ENCODE measurements at regions not wholly inside any gene's neighbourhood (a gene's known extent, or its start where the extent isn't known, plus 50 kb on each side); places are given as distances from the start of the nearest gene placed in this dataset.

DNA sequence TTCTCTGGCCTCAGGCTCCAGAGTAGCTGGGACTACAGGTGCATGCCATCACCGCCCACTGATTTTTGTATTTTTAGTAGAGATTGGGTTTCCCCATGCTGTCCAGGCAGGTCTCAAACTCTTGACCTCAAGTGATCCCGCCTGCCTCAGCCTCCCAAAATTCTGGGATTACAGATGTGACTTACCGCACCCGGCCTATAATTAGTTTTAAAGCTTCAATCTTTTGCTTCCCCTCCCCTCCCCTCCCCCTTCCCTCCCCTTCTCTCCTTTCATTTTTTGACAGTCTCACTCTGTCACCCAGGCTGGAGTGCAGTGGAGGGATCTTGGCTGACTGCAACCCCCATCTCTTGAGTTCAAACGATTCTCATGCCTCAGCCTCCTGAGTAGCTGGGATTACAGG, 433.3 kb upstream of the EDIL3 start:
- no peak for DNase-seq (ENCODE audit: low spot score)
- no peaks in the 10 kb centered on the region for H3K27me3 Mint-ChIP-seq
- no peak overlapping the region for H3K27ac Mint-ChIP-seq
- no peak overlapping the region for H3K4me3 Mint-ChIP-seq
- H3K9me3 Mint-ChIP-seq, result peaks cover 11% of the 10 kb centered on the region
- no peak for ATAC-seq
- H3K4me1 Mint-ChIP-seq (ENCODE audit: low read depth in 2 of 2), result no peaks in the 10 kb centered on the region
- no peaks in the 10 kb centered on the region for H3K36me3 Mint-ChIP-seq

DNA sequence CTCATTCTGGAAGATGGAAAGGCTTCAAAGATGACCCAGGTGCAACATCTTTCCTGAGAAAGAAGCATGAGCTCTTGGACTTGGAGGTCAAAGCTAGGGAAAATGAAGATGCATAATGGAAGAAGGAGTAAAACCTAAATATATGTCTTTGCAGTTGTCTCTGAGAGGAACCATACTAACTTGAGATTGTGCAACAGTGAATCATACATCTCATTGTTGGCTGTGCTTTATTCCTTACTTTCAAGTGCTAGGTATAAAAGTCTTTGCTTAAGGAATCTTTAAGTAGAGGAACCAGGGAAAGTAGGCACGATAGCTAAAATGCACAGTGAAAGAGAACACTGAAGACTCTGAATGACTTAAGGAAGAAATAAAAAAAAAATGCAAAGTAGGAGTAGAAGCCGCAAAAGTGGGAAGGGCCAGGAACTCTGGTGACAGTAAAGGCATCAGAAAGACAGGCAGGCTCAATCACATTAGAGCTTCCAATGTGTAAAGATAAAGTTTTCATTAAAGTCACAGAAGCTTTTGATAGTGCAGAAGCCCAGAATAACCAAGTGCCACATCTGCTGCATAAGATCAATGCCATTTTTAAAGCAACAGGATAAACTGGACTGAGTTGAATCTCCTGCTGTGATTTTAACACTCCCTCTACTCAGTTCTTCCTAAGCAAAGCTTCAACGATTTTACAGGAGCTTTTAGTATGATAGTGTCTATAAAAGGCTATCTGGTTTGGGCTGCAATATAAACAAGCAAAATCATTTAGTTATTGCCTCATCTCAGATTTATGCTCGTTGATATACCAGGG, 432.3 kb upstream of the EDIL3 start:
- Mint-ChIP-seq H3K4me3 (no peak overlapping the region), H3K36me3 (peaks cover 2% of the 10 kb centered on the region), H3K9me3 (peaks cover 8% of the 10 kb centered on the region), H3K4me1 (ENCODE audit: low read depth in 2 of 2) (no peaks in the 10 kb centered on the region), H3K27ac (no peak overlapping the region), H3K27me3 (no peaks in the 10 kb centered on the region)
- DNase-seq (ENCODE audit: low spot score) (no peak), ATAC-seq (no peak)

DNA sequence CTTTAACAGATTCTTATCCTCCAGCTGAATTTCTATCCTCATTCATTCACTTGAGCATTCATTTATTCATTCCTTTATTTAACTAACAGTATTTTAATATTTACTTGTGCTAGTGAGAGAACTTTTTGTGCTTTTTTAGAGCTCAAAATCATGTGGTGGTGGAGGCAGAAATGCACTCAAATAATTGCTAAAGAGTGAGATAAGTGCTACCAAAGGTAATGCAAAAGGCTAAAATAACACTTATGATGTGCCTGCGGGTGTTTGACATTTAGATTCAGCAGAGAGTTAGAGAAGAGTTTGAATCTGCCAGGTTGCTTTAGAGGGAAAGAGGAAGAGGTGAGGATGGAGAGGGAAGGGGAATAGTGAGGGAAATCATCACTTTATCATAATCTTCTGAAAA, 431.5 kb upstream of the EDIL3 start:
- no peak overlapping the region for H3K4me3 Mint-ChIP-seq
- H3K4me1 Mint-ChIP-seq (ENCODE audit: low read depth in 2 of 2), result no peaks in the 10 kb centered on the region
- no peak overlapping the region for H3K27ac Mint-ChIP-seq
- H3K27me3 Mint-ChIP-seq, result no peaks in the 10 kb centered on the region
- no peak for DNase-seq (ENCODE audit: low spot score)
- H3K9me3 Mint-ChIP-seq, result peaks cover 8% of the 10 kb centered on the region
- ATAC-seq, result no peak
- H3K36me3 Mint-ChIP-seq, result peaks cover 7% of the 10 kb centered on the region

DNA sequence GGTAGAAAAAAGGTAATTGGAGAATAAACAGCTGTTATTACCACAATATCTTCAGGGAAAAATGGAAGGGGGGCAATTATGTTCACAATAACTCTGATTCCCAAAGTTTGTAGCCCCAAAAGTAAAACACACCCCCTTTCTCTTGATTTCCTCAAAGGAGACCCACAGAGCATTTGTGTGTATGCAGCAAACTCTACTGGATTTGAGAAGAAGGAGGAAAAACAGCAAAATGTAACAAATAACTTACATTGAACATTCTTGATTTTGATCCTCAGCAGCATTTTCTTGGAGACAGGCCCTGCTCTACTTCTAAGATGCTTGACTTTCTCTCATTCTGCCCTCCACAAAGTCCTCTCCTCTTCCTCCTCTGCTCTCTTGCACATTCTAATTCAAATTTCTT, 420.8 kb upstream of the EDIL3 start:
- Mint-ChIP-seq H3K27me3 (no peaks in the 10 kb centered on the region), H3K9me3 (peaks cover 13% of the 10 kb centered on the region), H3K36me3 (no peaks in the 10 kb centered on the region), H3K4me3 (no peak overlapping the region), H3K4me1 (ENCODE audit: low read depth in 2 of 2) (no peaks in the 10 kb centered on the region), H3K27ac (no peak overlapping the region)
- ATAC-seq (no peak), DNase-seq (ENCODE audit: low spot score) (no peak)

DNA sequence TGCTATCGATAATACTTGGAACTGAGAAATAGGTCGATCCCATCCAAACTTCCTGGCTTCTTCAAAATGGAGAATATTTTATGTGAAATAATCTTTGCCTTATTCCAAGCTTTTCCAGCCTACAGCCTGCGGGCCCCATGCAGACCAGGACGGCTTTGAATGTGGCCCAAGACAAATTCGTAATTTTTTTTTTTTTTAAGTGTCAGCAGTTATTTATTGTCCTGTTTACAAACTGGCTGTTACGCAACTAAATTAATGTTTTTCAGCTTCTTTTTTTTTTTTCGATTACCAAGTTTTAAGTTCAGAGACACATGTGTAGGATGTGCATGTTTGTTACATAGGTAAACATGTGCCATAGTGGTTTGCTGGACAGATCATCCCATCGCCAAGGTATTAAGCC, 411.7 kb upstream of the EDIL3 start:
- ATAC-seq (no peak), DNase-seq (ENCODE audit: low spot score) (no peak)
- no peak overlapping the region for H3K4me3 Mint-ChIP-seq
- no peak overlapping the region for H3K27ac Mint-ChIP-seq
- no peaks in the 10 kb centered on the region for H3K36me3 Mint-ChIP-seq
- H3K27me3 Mint-ChIP-seq, result no peaks in the 10 kb centered on the region
- H3K4me1 Mint-ChIP-seq (ENCODE audit: low read depth in 2 of 2), result no peaks in the 10 kb centered on the region
- H3K9me3 Mint-ChIP-seq, result peaks cover 4% of the 10 kb centered on the region

DNA sequence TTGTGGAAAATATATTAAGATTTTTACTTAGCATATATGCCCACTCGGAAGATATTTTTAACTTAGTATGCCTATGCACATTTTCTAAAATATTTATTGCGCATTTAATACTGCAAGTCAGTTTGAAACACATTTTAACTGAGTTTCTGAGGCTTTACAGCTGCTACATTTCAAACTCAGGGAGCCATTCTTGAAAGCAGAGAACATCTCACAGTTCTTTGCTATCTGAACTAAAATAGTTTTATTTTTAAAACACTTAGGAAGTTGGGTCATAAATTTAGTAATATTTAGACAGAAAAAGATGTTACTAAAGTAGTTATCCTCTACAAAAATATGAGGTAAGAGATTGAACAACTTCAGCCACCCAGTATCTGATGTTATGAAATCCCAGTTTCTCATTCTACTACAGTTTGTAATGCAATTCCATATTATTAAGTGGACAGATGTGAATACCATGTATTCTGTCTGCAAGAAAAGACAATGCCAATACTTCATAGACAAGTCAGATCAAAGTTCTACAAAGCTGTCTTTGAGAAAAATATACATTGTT, 409.9 kb upstream of the EDIL3 start:
- H3K27me3 Mint-ChIP-seq, result no peaks in the 10 kb centered on the region
- H3K9me3 Mint-ChIP-seq, result peaks cover under 1% of the 10 kb centered on the region
- DNase-seq (ENCODE audit: low spot score), result no peak
- no peak overlapping the region for H3K27ac Mint-ChIP-seq
- no peak for ATAC-seq
- no peaks in the 10 kb centered on the region for H3K4me1 Mint-ChIP-seq (ENCODE audit: low read depth in 2 of 2)
- H3K4me3 Mint-ChIP-seq, result no peak overlapping the region
- H3K36me3 Mint-ChIP-seq, result no peaks in the 10 kb centered on the region

DNA sequence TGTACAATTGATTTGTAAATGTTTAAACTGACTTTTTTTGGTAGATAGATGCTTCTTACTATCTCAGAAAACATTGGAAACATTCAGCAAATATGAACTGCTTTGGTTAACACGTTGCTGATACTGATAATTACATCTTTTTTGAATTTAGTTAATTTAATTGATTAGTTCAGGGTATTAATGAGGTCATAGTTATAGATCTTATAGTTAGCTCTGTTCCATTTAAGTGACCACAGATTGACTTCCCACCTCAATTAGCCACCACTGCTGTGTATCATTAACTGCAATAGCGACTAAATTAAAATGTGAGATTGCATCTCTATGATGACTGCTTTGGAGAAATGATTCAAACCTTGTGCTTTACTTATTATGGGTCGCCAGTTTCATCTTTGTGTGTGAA, 407.1 kb upstream of the EDIL3 start:
- Mint-ChIP-seq H3K27ac (no peak overlapping the region), H3K36me3 (no peaks in the 10 kb centered on the region), H3K4me3 (no peak overlapping the region), H3K4me1 (ENCODE audit: low read depth in 2 of 2) (no peaks in the 10 kb centered on the region), H3K9me3 (peaks cover 6% of the 10 kb centered on the region), H3K27me3 (no peaks in the 10 kb centered on the region)
- no peak for ATAC-seq
- DNase-seq (ENCODE audit: low spot score), result no peak

DNA sequence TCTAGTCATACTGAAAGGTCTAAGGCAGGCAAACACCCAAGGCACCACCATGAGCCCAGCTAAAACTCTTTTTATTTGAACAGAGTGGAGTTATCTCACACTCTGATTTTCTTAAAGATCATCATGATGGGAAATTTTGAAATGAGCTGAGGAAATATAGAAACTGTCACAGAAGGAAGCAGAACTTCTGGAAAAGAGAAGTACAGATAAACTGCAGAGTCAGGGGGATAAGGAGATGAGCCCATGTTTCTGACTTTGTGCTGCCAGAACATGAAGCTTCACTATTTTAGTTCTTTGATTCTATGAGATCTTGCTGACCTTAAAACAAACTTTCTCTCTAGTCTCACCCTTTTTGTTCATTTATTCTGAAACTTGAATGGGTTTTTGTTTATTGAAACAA, 406.5 kb upstream of the EDIL3 start:
- ATAC-seq, result no peak
- Mint-ChIP-seq H3K27me3 (no peaks in the 10 kb centered on the region), H3K36me3 (no peaks in the 10 kb centered on the region), H3K4me3 (no peak overlapping the region), H3K27ac (no peak overlapping the region), H3K9me3 (peaks cover 7% of the 10 kb centered on the region), H3K4me1 (ENCODE audit: low read depth in 2 of 2) (no peaks in the 10 kb centered on the region)
- no peak for DNase-seq (ENCODE audit: low spot score)

DNA sequence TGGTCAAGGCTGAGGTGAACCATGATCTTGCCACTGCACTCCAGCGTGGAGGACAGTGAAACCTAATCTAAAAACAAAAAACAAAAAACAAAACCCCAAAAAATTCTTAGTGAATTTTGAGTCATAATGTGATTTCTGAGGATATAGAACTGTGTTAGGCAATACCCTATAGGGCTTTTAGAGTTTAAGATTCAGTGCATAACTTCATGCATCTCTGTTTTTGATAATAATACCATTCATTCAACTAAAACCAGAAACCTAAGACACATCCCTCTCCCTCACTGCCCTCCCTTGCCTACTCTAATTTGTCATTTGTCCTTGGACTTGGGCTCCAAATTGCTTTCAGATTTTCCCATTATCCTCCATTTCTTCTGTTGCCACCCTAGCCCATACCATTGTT, 405.7 kb upstream of the EDIL3 start:
- Mint-ChIP-seq H3K4me3 (no peak overlapping the region), H3K27ac (no peak overlapping the region), H3K9me3 (peaks cover 11% of the 10 kb centered on the region), H3K36me3 (no peaks in the 10 kb centered on the region), H3K4me1 (ENCODE audit: low read depth in 2 of 2) (no peaks in the 10 kb centered on the region), H3K27me3 (no peaks in the 10 kb centered on the region)
- DNase-seq (ENCODE audit: low spot score) (no peak), ATAC-seq (no peak)

DNA sequence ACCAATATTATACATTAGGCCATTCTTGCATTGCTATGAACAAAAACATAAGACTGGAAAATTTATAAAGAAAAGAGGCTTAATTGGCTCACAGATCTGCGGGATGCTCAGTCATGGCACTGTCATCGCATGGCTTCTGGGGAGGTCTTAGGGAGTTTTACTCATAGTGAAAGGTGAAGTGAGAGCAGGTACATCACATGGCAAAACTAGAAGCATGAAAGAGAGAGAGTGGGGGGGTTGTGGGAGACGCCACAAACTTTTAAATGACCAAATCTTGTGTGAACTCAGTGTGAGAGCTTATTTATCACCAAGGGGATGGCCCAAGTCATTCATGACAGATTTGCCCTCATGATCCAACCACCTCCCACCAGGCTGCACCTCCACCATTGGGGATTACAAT, 398.3 kb upstream of the EDIL3 start:
- H3K27me3 Mint-ChIP-seq, result no peaks in the 10 kb centered on the region
- no peak overlapping the region for H3K4me3 Mint-ChIP-seq
- DNase-seq (ENCODE audit: low spot score) (no peak), ATAC-seq (no peak)
- no peak overlapping the region for H3K27ac Mint-ChIP-seq
- H3K36me3 Mint-ChIP-seq, result no peaks in the 10 kb centered on the region
- peaks cover 17% of the 10 kb centered on the region for H3K9me3 Mint-ChIP-seq
- no peaks in the 10 kb centered on the region for H3K4me1 Mint-ChIP-seq (ENCODE audit: low read depth in 2 of 2)

DNA sequence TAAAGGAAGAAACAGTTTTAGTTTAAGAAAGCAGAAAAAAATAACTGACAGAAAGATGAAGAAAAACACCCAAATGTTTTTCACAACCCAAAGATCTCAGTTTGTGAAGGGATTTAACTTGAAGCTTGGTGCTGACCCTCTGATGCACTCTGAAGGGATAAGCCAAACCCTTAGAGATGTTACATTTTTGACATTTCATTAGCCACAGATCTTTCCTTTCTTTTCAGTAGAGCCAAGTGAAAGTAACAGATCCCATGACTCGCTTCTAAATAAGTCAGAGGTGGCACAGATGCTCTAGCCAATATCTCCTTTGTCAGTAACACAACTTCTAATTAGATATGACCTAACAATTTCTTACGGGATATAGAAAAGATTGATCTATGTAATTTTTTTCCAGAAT, 394.5 kb upstream of the EDIL3 start:
- DNase-seq (ENCODE audit: low spot score) (no peak), ATAC-seq (no peak)
- H3K4me3 Mint-ChIP-seq, result no peak overlapping the region
- no peaks in the 10 kb centered on the region for H3K36me3 Mint-ChIP-seq
- H3K9me3 Mint-ChIP-seq, result peaks cover 12% of the 10 kb centered on the region
- H3K4me1 Mint-ChIP-seq (ENCODE audit: low read depth in 2 of 2), result no peaks in the 10 kb centered on the region
- H3K27ac Mint-ChIP-seq, result no peak overlapping the region
- H3K27me3 Mint-ChIP-seq, result no peaks in the 10 kb centered on the region

DNA sequence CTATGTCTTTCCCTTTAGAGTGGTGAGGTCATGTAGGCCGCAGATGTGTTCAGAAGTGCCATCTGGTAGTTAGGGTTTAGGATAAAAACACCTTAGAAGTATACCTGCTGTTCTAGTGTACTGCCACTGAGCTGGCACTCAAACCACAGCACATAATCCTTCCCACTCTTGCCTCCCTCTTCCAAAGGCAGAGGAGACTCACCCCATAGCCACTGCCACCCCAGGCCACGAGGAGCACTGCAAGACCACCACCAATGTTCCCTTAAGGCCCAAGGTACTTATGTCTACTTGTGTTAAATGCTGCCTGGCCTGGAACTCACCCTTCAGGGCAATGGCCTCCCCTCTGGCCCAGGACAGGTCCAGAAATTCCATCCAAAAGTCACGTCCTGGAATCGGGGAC, 379.5 kb upstream of the EDIL3 start:
- H3K36me3 Mint-ChIP-seq, result peaks cover 4% of the 10 kb centered on the region
- H3K4me1 Mint-ChIP-seq (ENCODE audit: low read depth in 2 of 2), result no peaks in the 10 kb centered on the region
- no peak for DNase-seq (ENCODE audit: low spot score)
- no peak overlapping the region for H3K27ac Mint-ChIP-seq
- H3K9me3 Mint-ChIP-seq, result peaks cover 18% of the 10 kb centered on the region
- no peak for ATAC-seq
- H3K4me3 Mint-ChIP-seq, result no peak overlapping the region
- H3K27me3 Mint-ChIP-seq, result no peaks in the 10 kb centered on the region

DNA sequence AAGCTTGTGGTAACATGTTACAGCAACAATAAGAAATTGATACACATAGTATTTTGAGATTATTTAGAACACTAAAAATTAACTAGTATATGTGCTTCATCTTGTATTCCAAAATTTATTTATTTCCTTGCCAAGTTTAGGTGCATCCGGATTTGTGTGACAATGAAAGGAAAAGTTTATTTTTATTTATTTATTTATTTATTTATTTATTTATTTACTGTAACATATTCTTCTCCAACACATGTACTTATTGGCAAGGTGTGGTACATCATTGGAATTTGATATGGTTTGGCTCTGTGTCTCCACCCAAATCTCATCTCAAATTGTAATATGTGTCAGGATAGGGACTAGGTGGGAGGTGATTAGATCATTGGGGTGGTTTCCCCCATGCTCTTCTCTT, 373.3 kb upstream of the EDIL3 start:
- H3K4me3 Mint-ChIP-seq, result no peak overlapping the region
- no peaks in the 10 kb centered on the region for H3K27me3 Mint-ChIP-seq
- no peaks in the 10 kb centered on the region for H3K4me1 Mint-ChIP-seq (ENCODE audit: low read depth in 2 of 2)
- DNase-seq (ENCODE audit: low spot score) (no peak), ATAC-seq (no peak)
- peaks cover 15% of the 10 kb centered on the region for H3K9me3 Mint-ChIP-seq
- peaks cover 4% of the 10 kb centered on the region for H3K36me3 Mint-ChIP-seq
- H3K27ac Mint-ChIP-seq, result no peak overlapping the region

DNA sequence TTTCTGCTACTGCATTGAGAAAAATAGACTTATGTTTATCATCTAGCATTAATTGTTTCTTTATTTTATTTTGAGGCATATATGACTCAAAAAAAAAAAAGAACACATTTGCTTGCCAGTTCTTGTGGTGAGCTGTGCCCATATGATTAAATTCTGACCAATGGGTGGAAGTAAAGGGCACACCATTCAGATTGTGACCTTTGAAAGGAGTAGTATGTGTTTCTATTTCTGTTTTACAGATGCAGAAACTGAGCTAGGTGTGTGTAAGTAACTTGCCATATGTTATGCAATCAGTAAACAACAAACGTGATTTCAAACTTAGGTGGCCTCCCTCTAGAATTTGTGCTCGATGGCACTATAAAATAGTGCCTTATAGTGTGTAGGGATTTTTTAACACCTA, 368.1 kb upstream of the EDIL3 start:
- DNase-seq (ENCODE audit: low spot score), result no peak
- Mint-ChIP-seq H3K27ac (no peak overlapping the region), H3K36me3 (no peaks in the 10 kb centered on the region), H3K9me3 (peaks cover 14% of the 10 kb centered on the region), H3K4me1 (ENCODE audit: low read depth in 2 of 2) (no peaks in the 10 kb centered on the region), H3K27me3 (no peaks in the 10 kb centered on the region), H3K4me3 (no peak overlapping the region)
- no peak for ATAC-seq

DNA sequence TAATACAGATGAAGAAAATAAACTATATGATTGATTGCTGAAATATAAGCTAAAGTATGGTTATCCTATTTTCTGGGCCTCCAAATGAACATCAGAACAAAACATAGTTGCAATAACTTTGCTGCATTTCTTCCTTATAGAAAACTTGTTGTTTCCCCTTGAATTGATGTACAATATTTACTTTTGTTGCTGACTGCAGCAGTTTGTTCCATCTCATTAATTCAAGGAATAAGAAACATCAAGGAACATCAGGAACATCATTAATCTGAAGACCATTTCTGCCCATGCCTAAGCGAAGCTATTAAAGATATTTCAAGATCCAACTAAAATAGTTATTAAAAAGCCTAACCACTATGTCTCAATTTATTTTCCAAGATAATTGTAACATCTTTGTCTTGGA, 363.6 kb upstream of the EDIL3 start:
- H3K4me3 Mint-ChIP-seq, result no peak overlapping the region
- ATAC-seq (no peak), DNase-seq (ENCODE audit: low spot score) (no peak)
- H3K27me3 Mint-ChIP-seq, result no peaks in the 10 kb centered on the region
- no peak overlapping the region for H3K27ac Mint-ChIP-seq
- no peaks in the 10 kb centered on the region for H3K4me1 Mint-ChIP-seq (ENCODE audit: low read depth in 2 of 2)
- peaks cover 19% of the 10 kb centered on the region for H3K9me3 Mint-ChIP-seq
- peaks cover 9% of the 10 kb centered on the region for H3K36me3 Mint-ChIP-seq
